ENCODE measurements at regions not wholly inside any gene's neighbourhood (a gene's known extent, or its start where the extent isn't known, plus 50 kb on each side); places are given as distances from the start of the nearest gene placed in this dataset.

DNA sequence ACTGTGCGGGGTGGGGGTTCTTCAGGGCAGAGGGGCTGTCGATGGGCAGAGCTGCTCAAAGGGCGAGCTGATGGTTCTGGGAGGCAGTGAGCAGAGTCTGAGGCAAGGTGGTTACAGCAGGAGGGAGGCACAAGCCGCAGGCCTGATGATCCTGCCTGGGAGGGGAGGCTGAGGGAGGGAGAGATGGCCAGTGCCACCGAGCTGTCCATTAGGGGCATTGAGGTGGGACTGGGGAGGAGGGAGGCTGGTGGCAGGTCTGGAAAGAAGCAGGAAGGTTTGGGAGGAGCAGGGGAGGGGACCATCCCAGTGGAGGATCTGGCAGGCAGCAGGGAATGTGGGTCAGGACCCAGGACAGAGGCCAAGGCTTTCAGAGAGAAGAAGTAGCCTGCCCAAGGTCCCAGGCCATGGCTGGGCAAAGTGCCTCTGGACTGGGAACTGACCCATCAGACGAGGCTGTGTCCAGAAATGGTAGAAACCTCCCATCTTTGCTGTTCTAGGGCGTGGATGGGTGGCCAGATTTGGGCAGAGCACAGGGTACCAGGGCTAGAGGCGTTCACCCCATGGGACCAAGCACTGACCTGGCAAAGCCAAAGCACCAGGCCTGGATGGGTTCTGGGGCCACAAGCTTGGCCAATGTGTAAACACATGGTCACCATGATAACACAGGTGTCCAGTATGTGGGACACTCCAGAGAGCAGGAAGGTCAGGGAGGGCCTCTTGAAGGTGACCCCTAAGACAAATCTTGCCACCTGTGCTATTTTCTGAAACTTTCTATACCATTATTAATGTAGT lies 55.5 kb downstream of the INHBB start:
- no peak for DNase-seq

DNA sequence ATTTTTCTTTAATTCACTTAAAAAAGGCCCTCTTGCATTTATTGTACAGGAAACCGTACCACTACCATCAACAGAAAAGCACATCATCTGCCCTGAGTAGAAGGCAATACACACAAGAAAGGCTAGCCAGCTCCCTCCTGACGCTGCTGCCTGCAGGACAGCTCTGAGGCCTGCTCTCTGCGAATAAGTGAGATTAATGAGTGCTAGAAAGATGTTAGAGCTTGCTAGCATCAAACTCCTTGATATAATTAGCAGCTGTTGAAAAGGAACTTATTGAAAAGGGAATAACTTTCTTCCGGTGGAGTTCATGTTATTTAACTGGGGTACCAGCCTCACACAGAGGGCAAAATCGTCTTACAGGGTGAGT lies 56.1 kb downstream of the INHBB start:
- no peak for DNase-seq

GRCh38 chr2:120402508-120402907 lies 56.6 kb downstream of the INHBB start:
- no peak for DNase-seq

- DNase-seq: no peak
These were observed 57.3 kb downstream of the INHBB start for GRCh38 chr2:120403261-120403660.

GRCh38 chr2:120403676-120404075 lies 57.7 kb downstream of the INHBB start:
- DNase-seq: no peak

GRCh38 chr2:120404274-120404673 lies 58.3 kb downstream of the INHBB start:
- DNase-seq: no peak

DNA sequence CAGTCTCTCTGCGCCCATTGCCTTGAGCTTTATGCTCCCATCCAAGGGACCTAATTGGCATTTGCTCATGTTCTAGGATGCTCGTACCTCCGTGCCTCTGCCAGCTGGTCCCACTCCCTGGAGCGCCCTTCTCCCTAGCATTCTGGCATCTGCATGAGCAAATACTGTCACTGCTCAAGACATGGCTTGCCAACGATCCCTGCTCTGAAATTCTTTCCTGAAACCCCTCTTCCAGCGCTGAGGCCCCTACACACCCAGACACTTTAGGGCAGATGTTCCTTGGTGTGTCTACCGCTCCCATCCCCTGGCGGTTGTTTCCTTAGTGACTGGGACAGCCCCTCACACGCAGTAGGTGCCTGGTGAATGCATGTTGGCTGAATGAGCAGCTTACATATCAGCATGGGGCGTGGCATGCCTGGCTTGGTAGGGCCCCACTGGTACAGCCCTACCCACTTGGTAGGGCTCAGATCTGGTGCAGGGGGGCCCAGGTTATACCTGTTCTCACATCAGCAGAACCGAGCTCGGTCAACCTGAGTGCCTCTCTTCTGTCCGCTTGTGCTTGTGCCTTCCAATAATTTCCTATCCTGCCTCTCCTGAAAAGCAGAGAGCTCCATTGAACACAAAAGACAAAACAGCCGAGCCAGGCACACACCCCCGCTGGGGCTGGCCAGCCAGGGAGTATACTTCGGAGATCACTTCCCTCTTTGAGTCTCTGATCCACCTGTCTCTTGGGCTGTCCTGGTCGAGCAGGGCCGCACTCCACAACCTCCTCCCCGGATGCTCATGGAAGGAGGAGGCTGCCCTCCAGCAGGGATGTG lies 59.2 kb downstream of the INHBB start:
- no peak for DNase-seq

GRCh38 chr2:120405759-120406099 lies 59.8 kb downstream of the INHBB start:
- no peak for DNase-seq

GRCh38 chr2:120406566-120406965 lies 60.6 kb downstream of the INHBB start:
- no peak for DNase-seq

- no peak for DNase-seq
These were observed 64.6 kb downstream of the INHBB start for GRCh38 chr2:120410487-120410886.

DNA sequence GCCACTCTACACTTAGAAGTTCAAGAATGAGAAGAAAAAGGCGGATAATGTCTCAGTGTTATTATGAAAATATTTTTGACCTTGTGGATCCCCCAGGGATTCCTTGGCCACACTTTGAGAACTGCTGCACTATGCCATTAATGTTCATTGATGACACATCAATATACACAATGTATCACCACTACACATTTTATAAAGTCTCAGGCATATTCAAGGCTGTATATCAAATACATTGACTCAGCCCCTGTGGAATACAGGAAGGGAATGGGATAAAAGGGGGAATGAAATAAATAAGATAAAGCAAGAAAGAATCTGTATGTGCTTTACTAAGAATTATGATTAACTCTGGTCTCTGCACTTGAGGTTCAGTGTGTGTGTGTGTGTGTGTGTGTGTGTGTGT lies 69.1 kb downstream of the INHBB start:
- no peak for DNase-seq

GRCh38 chr2:120415728-120416509 lies 70.0 kb downstream of the INHBB start:
- DNase-seq: no peak

DNA sequence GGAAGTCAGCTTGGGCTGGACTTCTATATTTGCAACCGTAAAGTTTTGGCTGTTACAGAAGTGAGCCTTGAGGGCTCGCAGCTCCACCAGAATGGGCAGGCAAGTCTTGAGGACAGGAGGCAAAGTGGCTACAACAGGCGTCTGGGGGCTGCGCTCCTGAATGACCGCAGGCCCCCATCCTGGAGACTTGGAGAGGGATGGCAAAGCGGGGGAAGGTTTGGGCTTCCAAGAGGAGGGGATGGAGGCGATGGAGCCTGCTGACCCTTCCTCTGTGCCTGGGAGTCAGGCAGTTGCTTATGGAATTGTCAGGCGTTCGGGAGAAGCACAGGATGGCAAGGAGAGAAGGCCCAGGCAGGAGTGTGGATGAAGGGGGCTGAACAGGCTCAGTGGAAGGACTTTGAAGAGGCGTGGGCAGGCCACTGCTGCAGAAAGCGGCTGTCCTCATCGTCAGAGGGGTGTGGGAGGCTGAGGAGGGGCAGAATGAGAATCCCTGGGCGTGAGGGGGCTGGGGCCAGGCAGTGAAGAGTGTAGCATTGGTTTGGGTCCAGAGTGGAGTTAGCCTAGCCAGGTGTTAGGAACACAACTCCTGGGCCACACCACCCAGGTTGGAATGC lies 72.3 kb downstream of the INHBB start:
- DNase-seq: no peak

GRCh38 chr2:120419073-120419472 lies 73.1 kb downstream of the INHBB start:
- DNase-seq: no peak

- DNase-seq: no peak
These were observed 74.0 kb downstream of the INHBB start for GRCh38 chr2:120419955-120420354.

GRCh38 chr2:120421126-120421829 lies 75.3 kb downstream of the INHBB start:
- no peak for DNase-seq

DNA sequence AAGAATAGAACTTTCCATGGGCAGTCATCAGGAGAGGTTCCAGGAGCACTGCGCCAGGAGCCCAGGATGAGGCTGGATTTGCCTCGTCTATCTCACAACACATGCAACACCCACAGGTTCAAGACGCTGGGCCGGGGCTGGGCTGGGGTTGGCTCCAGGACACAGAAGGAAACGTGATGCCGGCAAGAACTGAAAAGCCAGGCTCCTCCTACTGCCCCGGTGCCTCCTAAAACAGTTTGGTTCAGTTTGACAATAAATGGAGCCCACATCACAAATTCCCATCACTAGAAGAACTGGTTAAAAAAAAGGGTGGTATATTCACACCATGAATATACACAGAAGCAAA lies 75.9 kb downstream of the INHBB start:
- no peak for DNase-seq

GRCh38 chr2:120422465-120423160 lies 76.7 kb downstream of the INHBB start:
- no peak for DNase-seq

DNA sequence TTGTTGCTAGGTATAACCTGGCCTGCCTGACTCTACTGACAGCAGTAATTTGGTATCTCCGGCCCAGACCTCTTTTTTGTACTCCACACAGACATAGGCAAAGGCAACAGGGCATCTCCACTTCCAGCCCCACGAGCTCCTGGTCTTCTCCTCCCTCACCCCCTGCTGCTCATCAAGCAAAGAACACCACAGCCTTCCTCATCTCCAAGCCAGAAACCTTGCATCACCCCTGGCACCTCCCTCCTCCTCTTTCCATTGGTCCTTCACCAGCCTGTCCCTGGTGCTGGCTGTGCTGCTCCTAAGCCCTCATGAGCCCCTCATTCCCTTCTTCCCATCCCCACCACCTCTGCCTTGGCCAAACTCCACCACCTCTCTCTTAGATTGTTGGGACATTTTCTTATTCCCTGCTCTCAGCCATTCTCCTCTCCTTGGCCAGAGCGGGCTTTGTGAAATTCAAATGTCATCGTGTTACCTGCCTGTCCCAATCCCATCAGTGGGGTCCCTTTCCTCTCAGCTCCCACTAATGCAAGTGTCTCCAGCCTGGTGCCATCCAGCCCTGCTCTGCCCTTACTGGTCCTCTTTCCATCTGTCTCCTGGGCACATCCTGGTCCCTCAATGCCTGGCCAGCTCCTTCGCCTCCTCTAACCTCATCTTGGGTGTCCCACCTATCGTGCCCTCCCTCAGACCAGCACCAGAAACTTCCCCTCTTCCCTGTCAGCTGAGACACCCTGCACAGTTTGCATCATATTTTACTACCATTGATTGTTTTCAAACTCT lies 77.4 kb downstream of the INHBB start:
- no peak for DNase-seq

GRCh38 chr2:120424274-120424796 lies 78.4 kb downstream of the INHBB start:
- no peak for DNase-seq

- no peak for DNase-seq
These were observed 79.1 kb downstream of the INHBB start for GRCh38 chr2:120425014-120425413.
